Ammon's horn (tissue), 1 donor: ENCODE measurements at regions not wholly inside any gene's neighbourhood (a gene's known extent, or its start where the extent isn't known, plus 50 kb on each side); places are given as distances from the start of the nearest gene placed in this dataset.
"Not testable (repeated sequence)": the region's sequence is repeated elsewhere in the genome, so short reads cannot be mapped to it uniquely, and the experiment has no call there.

ENCODE experiments used
- DNase-seq: peaks from one replicate; pipeline ENCODE4 v3.0.0-alpha.2; 2016; ENCODE audit warnings: low spot score

GRCh38 chr1:14347186-14347585 lies 251.3 kb upstream of the KAZN start:
- DNase-seq: no peak

- DNase-seq: no peak
Measured at GRCh38 chr1:14347776-14348175, 250.7 kb upstream of the KAZN start.

GRCh38 chr1:14350197-14350596 lies 248.3 kb upstream of the KAZN start:
- DNase-seq: no peak

GRCh38 chr1:14352897-14353296 lies 245.6 kb upstream of the KAZN start:
- DNase-seq: no peak

GRCh38 chr1:14361005-14361404 lies 237.5 kb upstream of the KAZN start:
- DNase-seq: not testable (repeated sequence)

GRCh38 chr1:14362331-14362730 lies 236.2 kb upstream of the KAZN start:
- DNase-seq: no peak

GRCh38 chr1:14363036-14363590 lies 235.4 kb upstream of the KAZN start:
- no peak for DNase-seq

- no peak for DNase-seq
Measured at GRCh38 chr1:14363707-14364413, 234.6 kb upstream of the KAZN start.

- DNase-seq: no peak
Measured at GRCh38 chr1:14365301-14365988, 233.0 kb upstream of the KAZN start.

GRCh38 chr1:14366091-14367018 lies 232.1 kb upstream of the KAZN start:
- DNase-seq: peak; percentile 56

- DNase-seq: no peak
Measured at GRCh38 chr1:14367451-14367850, 231.0 kb upstream of the KAZN start.

GRCh38 chr1:14369526-14370213 lies 228.8 kb upstream of the KAZN start:
- DNase-seq: no peak

GRCh38 chr1:14371771-14372497 lies 226.6 kb upstream of the KAZN start:
- DNase-seq: no peak

- DNase-seq: no peak
Measured at GRCh38 chr1:14372526-14372925, 226.0 kb upstream of the KAZN start.

GRCh38 chr1:14373081-14373758 lies 225.3 kb upstream of the KAZN start:
- DNase-seq: no peak

- DNase-seq: no peak
Measured at GRCh38 chr1:14375226-14375625, 223.3 kb upstream of the KAZN start.

- no peak for DNase-seq
Measured at GRCh38 chr1:14377386-14377785, 221.1 kb upstream of the KAZN start.

- DNase-seq: no peak
Measured at GRCh38 chr1:14380408-14380807, 218.1 kb upstream of the KAZN start.

- DNase-seq: no peak
Measured at GRCh38 chr1:14390816-14391215, 207.7 kb upstream of the KAZN start.

- DNase-seq: no peak
Measured at GRCh38 chr1:14392161-14392858, 206.2 kb upstream of the KAZN start.
